BLaER1 treated with 17β-estradiol and CSF1 and Interleukin-3, amounts not matched to agents 10 nM and 100 nM (cell line): ENCODE measurements at regions not wholly inside any gene's neighbourhood (a gene's known extent, or its start where the extent isn't known, plus 50 kb on each side); places are given as distances from the start of the nearest gene placed in this dataset.
"Not testable (repeated sequence)": the region's sequence is repeated elsewhere in the genome, so short reads cannot be mapped to it uniquely, and the experiment has no call there.

Source experiments
- H3K27ac ChIP-seq, 11 experiments: shearing (Covaris generic); formaldehyde crosslinking; 2 replicates each; pipeline ENCODE4 v1.8.1; 2022
- H3K27me3 ChIP-seq, 11 experiments: shearing (Covaris generic); formaldehyde crosslinking; 2 replicates each; pipeline ENCODE4 v1.8.1; 2022
- H3K36me3 ChIP-seq, 11 experiments: shearing (Covaris generic); formaldehyde crosslinking; 2 replicates each; pipeline ENCODE4 v1.8.1; 2022
- H3K4me1 ChIP-seq, 10 experiments: shearing (Covaris generic); formaldehyde crosslinking; 2 replicates each; pipeline ENCODE4 v1.8.1; 2022
- H3K4me2 ChIP-seq, 11 experiments: shearing (Covaris generic); formaldehyde crosslinking; 2 replicates each; pipeline ENCODE4 v1.8.1; 2022
- H3K4me3 ChIP-seq, 10 experiments: shearing (Covaris generic); formaldehyde crosslinking; 2 replicates each; pipeline ENCODE4 v1.8.1; 2022
- H3K9ac ChIP-seq, 11 experiments: shearing (Covaris generic); formaldehyde crosslinking; 2 replicates each; pipeline ENCODE4 v1.8.1; 2022
- H3K9me3 ChIP-seq, 11 experiments: shearing (Covaris generic); formaldehyde crosslinking; replicated peaks in 1 of 11; 2 replicates each; pipeline ENCODE4 v1.8.1; 2022
- H4K20me1 ChIP-seq, 11 experiments: shearing (Covaris generic); formaldehyde crosslinking; 2 replicates each; pipeline ENCODE4 v1.8.1; 2022
- Cebpa-rat ChIP-seq, 11 experiments: shearing (Covaris generic); IDR thresholded peaks; 2 replicates each; pipeline ENCODE4 v1.8.1; 2022

DNA sequence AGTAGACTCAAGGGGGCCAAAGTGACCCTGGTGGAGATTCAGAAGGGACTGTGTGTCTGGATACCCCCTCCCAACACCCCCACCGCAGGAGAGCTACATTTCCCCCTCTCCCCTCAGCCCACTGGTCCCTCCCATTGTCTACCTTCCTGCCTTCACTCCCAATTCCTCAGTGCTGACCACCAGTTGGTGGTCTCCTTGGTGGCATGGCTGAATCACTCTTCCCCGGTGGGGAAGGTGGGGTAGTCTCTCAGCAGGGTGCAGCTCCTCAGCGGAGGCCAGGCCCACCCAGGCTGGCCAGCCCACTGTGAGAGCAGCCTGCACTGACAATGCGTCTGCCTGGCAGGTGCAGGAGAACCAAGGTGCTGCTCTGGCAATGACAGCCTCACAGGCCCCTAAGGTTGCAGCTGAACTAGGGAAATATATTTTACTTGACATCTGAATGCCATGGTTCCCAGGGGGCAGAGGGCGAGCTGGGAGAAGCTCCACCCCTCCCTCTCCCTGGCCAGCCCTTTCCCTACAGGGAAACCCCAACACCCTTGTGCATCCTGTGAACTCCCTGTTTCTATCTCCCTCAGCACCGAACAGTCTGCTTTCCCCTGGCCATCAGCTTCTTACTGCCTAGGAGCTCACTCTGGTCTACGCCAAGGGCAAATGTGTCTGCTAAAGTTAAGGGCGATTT, 62.6 kb upstream of the PAX8 start:
- no peaks in the 10 kb centered on the region for H3K27me3 ChIP-seq

DNA sequence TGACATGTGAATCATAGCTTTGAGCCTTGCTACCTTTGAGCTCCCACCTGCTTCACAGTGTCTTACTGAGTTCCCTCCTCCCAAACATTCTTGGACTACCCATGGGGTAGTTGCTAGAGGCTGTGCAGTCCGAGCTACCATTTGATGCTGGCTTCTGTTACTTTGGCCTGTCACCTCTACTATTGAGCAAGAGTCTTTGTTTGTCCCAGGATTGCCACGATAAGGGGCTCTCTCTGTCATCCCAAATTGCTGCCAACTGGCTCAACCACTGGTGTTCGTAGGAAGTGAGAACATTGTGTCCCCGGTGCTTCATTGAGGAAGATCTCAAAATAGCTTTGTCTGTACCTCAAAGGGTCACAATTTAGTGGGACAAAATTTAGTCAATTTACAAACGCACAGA, 59.1 kb upstream of the PAX8 start:
- H3K9ac ChIP-seq = no peak overlapping the region
- H3K4me1 ChIP-seq = peaks cover 5 to 16% (median 9%) of the 10 kb centered on the region in 10 experiments; a peak in 17 of 20 replicates
- no peaks in the 10 kb centered on the region for H4K20me1 ChIP-seq
- no peak overlapping the region for H3K4me3 ChIP-seq
- no peaks in the 10 kb centered on the region for H3K36me3 ChIP-seq
- H3K4me2 ChIP-seq = peak overlapping the region in 2 of 11 experiments; percentile 0 to 29; a peak in 1 of 22 replicates
- TF ChIP-seq Cebpa-rat (IDR thresholded peaks at IDR 0.05) = no peak
- H3K9me3 ChIP-seq = no peaks in the 10 kb centered on the region
- no peak overlapping the region for H3K27ac ChIP-seq
- no peaks in the 10 kb centered on the region for H3K27me3 ChIP-seq

More for the DNA sequence above, 62.6 kb upstream of the PAX8 start:
- peak overlapping the region in 6 of 11 experiments; percentile 24 to 54 (median 34); a peak in 11 of 22 replicates for H3K4me2 ChIP-seq
- H3K36me3 ChIP-seq = no peaks in the 10 kb centered on the region
- no peaks in the 10 kb centered on the region for H3K9me3 ChIP-seq
- no peak for TF ChIP-seq Cebpa-rat (IDR thresholded peaks at IDR 0.05)
- H3K4me1 ChIP-seq = peaks cover 10 to 20% (median 14%) of the 10 kb centered on the region in 10 experiments; a peak in 18 of 20 replicates
- no peak overlapping the region for H3K27ac ChIP-seq
- no peaks in the 10 kb centered on the region for H4K20me1 ChIP-seq
- no peak overlapping the region for H3K9ac ChIP-seq
- H3K4me3 ChIP-seq = no peak overlapping the region

DNA sequence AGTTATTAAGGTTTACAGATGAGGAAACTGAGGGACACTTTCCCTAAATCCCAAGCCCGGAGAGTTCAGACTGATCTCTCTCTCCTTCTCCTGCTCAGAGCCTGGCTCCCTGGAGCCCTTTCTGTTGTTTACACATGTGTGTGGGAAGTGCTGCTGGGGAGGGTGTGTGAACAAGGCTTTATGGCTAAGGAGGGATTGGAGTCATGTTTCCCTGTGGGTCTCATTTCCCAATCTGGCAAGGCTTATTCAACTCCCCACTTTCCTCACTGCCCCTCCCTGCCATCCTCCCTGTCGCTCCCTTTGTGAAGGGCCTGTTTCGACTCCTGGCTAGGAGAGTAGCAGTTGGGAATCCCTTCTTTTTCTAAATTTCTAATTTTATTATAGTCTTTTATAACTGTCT, 57.3 kb upstream of the PAX8 start:
- H3K4me3 ChIP-seq, H3K9ac ChIP-seq, H4K20me1 ChIP-seq, H3K9me3 ChIP-seq, H3K4me1 ChIP-seq, H3K4me2 ChIP-seq, H3K27ac ChIP-seq, H3K27me3 ChIP-seq, H3K36me3 ChIP-seq: not testable (repeated sequence)

DNA sequence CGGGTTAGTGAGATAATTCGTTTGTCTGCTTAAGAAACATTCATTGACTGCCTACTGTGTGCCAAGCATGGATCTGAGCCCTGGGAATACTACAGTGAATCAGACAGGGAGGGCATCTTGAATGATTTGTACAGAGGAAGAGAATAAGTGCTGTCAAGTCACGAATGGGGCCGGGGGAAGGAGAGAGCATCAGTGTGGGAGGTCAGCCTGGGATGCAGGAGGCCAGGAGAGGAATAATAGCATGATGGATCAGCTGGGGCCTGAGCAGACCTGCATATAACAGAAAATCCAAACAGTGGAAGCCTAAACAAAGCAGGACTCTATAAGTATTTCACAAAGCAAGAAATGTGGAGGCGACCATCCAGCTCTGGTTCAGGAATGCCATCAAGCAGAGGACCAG, 55.4 kb upstream of the PAX8 start:
- H3K36me3 ChIP-seq = no peaks in the 10 kb centered on the region
- H3K4me2 ChIP-seq = no peak overlapping the region
- no peaks in the 10 kb centered on the region for H3K9me3 ChIP-seq
- H3K9ac ChIP-seq = no peak overlapping the region
- no peak overlapping the region for H3K27ac ChIP-seq
- H3K27me3 ChIP-seq = no peaks in the 10 kb centered on the region
- no peak overlapping the region for H3K4me3 ChIP-seq
- no peaks in the 10 kb centered on the region for H4K20me1 ChIP-seq
- peaks cover 0 to 4% (median 0%) of the 10 kb centered on the region in 10 experiments; a peak in 3 of 20 replicates for H3K4me1 ChIP-seq
- TF ChIP-seq Cebpa-rat (IDR thresholded peaks at IDR 0.05) = no peak

DNA sequence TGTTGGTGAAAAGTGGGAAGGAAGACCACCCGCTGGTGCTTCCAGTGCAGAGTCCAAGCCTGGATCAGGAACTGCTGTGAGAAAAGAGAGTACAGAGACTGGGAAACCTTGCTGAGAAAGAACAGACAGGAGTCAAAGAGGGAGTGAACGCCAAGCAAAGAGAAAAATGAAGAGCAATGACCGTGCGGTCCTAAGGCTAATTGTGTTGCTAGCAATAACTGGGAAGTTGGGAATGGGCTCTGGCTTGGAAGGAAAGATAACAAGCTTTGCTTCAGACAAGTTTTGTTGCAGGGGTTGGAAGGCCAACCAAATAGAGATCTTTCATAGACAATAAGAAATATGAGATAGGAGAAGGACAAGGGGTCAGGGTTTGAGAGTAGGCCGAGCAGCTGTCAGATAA, 55.0 kb upstream of the PAX8 start:
- H3K9me3 ChIP-seq, H4K20me1 ChIP-seq, H3K27me3 ChIP-seq, H3K4me3 ChIP-seq, H3K9ac ChIP-seq, H3K4me2 ChIP-seq, H3K27ac ChIP-seq, H3K4me1 ChIP-seq, H3K36me3 ChIP-seq: not testable (repeated sequence)

DNA sequence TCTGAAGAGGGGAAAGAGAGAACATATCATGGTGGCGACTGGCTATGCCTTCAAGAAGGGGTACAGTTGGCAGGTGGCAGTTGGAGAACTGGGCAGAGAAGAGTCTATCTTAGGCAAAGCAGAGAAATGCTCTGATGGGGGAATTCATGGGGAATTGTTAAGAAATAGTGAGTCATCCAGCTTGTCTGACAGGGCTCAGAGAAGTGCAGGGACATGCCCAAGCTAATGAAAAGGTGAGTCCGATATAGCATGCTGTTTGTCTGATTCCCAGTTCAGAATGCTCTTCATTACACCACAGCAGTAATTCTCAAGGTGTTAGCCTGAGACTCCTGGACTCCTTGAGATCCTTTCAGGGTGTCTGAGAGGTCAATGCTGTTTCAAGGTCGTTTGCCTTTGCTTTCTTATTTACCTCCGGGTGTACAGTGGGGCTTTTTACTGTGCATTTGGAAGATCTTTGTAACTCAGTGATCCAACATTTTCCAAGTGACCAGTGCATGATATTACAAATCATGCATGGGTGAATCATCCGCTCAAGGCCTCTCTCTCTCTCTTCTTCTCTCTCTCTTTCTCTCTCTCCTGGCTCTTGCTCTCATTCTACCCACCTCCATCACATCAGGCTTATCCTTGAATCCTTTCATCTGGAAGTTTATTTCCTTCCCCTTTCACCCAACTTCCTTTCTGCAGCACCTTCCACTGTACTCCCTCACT, 51.5 kb upstream of the PAX8 start:
- H3K4me3 ChIP-seq, H3K27me3 ChIP-seq, H3K36me3 ChIP-seq, H3K4me2 ChIP-seq, H3K4me1 ChIP-seq, H3K9ac ChIP-seq, H3K27ac ChIP-seq, H4K20me1 ChIP-seq, H3K9me3 ChIP-seq: not testable (repeated sequence)

DNA sequence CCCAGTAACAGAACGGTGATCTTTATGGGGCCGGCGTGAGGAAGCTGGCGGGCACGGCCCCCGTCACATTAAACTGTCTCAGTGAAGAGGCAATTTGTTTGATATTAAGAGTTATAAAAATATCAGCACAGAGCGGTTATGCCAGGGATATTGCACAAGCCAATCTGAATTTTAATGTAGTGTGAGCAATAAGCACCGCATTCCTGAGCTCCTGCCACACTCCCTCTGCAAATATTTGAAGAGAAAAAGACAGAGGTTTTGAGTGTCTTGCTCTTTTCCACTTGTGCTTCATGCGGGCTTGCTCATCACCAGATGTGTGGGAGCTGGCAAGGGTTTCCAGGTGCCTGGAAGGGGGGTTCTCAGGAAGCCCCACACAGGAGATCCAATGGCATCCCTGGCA, 50.3 kb upstream of the PAX8 start:
- H3K4me2 ChIP-seq = 0 out of 22 replicates have a peak overlapping the region, but pooled peaks of 1 of the 11 experiments have one; percentile 21
- peaks cover 6 to 15% (median 14%) of the 10 kb centered on the region in 10 experiments for H3K4me1 ChIP-seq
- H3K9ac ChIP-seq, H3K9me3 ChIP-seq, H3K4me3 ChIP-seq, H3K36me3 ChIP-seq, H4K20me1 ChIP-seq, H3K27ac ChIP-seq, H3K27me3 ChIP-seq: not testable (repeated sequence)

DNA sequence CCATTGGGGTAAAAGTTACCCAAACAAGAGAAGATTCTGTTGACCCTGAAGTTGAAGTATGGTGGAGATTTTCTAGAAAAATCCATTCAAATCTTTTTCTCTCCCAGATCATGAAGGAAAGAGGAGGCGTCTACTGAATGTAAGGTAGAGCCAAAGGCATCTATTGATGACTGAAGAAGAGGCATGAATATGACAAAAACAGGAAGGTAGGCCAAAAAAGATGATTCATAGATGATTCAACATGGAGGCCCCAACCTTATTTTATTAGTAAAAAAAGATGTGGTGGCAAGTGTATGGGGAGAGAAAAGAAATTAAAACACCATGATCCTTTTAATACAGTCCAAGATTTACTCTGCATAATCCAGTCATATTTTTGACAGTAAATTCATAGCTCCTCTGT, 49.9 kb upstream of the PAX8 start:
- H3K27me3 ChIP-seq, H3K27ac ChIP-seq, H3K36me3 ChIP-seq, H3K9ac ChIP-seq, H4K20me1 ChIP-seq, H3K9me3 ChIP-seq, H3K4me3 ChIP-seq: not testable (repeated sequence)
- peaks cover 9 to 19% (median 17%) of the 10 kb centered on the region in 10 experiments for H3K4me1 ChIP-seq
- H3K4me2 ChIP-seq = 0 out of 22 replicates have a peak overlapping the region, but pooled peaks of 1 of the 11 experiments have one; percentile 21
